ENCODE measurements at regions not wholly inside any gene's neighbourhood (a gene's known extent, or its start where the extent isn't known, plus 50 kb on each side); places are given as distances from the start of the nearest gene placed in this dataset.

DNA sequence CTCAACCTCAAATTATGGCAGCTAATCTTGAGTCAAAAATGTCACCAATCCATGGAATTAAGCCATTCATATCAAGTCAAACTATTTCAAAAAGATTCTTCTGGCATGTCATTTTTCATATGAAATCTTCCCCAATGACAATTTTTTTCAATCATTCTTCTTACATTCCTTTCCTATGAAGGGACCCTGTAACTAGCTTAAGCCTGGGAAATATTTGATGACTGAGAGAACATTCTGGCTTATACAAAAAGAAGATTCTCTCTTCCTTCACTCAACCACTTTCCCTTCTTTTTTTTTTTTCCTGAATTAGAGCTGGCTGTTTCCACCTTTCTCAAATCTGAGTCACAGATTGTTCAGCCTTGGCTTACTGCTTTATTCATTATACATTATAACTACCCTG is 903.7 kb downstream of the FAM181B start (continued):
- no peak for TF ChIP-seq MTA3 (IDR thresholded peaks at IDR 0.05; ENCODE audit: borderline replicate concordance, low read length)
- no peak for TF ChIP-seq BRCA1 (IDR thresholded peaks at IDR 0.05; ENCODE audit: low read depth, low read length)
- TF ChIP-seq, protein P1, sequence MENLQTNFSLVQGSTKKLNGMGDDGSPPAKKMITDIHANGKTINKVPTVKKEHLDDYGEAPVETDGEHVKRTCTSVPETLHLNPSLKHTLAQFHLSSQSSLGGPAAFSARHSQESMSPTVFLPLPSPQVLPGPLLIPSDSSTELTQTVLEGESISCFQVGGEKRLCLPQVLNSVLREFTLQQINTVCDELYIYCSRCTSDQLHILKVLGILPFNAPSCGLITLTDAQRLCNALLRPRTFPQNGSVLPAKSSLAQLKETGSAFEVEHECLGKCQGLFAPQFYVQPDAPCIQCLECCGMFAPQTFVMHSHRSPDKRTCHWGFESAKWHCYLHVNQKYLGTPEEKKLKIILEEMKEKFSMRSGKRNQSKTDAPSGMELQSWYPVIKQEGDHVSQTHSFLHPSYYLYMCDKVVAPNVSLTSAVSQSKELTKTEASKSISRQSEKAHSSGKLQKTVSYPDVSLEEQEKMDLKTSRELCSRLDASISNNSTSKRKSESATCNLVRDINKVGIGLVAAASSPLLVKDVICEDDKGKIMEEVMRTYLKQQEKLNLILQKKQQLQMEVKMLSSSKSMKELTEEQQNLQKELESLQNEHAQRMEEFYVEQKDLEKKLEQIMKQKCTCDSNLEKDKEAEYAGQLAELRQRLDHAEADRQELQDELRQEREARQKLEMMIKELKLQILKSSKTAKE (IDR thresholded peaks at IDR 0.05; ENCODE audit: low read depth, poor library complexity, severe bottlenecking), result no peak
- TF ChIP-seq, protein P2, sequence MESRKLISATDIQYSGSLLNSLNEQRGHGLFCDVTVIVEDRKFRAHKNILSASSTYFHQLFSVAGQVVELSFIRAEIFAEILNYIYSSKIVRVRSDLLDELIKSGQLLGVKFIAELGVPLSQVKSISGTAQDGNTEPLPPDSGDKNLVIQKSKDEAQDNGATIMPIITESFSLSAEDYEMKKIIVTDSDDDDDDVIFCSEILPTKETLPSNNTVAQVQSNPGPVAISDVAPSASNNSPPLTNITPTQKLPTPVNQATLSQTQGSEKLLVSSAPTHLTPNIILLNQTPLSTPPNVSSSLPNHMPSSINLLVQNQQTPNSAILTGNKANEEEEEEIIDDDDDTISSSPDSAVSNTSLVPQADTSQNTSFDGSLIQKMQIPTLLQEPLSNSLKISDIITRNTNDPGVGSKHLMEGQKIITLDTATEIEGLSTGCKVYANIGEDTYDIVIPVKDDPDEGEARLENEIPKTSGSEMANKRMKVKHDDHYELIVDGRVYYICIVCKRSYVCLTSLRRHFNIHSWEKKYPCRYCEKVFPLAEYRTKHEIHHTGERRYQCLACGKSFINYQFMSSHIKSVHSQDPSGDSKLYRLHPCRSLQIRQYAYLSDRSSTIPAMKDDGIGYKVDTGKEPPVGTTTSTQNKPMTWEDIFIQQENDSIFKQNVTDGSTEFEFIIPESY (IDR thresholded peaks at IDR 0.05), result no peak
- TF ChIP-seq RAD21 (IDR thresholded peaks at IDR 0.05; ENCODE audit: insufficient read depth, low read depth, low read length), result no peak
- TF ChIP-seq STAT3 (IDR thresholded peaks at IDR 0.05; ENCODE audit: low read depth, low read length), result no peak

DNA sequence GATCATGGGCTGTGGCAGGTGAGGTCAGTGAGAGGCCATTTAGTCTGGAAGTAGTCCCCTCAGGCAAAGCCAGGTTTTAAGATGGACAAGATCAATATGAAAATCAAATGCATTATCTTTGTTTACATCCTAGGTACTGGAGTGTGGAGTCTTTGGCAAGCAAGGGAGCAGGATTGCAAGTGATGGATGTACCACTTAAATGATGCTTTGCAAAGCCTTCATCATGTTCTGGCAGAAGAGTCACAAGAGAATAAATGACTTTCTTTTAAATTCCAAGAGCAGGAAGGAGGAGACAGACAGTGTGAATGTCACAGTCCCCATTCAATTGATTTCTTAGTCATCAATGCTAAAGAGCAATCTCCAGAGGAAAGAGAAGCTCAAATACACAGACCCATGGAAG is 908.3 kb downstream of the FAM181B start:
- Histone ChIP-seq H3K79me2 (ENCODE audit: control insufficient read depth, insufficient read depth, low read length) (no peaks in the 10 kb centered on the region), H4K20me1 (ENCODE audit: control insufficient read depth, insufficient read depth) (no peaks in the 10 kb centered on the region), H3K9me3 (replicated peaks; ENCODE audit: control insufficient read depth, insufficient read depth, low read length) (no peaks in the 10 kb centered on the region), H3K36me3 (ENCODE audit: control insufficient read depth in 2 of 2, insufficient read depth in 2 of 2, low read length in 1 of 2) (no peaks in the 10 kb centered on the region), H3K27me3 (replicated peaks in 1 of 2; ENCODE audit: control insufficient read depth in 2 of 2, insufficient read depth in 2 of 2, low read length in 1 of 2) (no peaks in the 10 kb centered on the region), H3K4me3 (no peak overlapping the region), H2AFZ (ENCODE audit: control insufficient read depth, low read depth, low read length) (no peak overlapping the region), H3K27ac (ENCODE audit: control insufficient read depth, insufficient read depth) (no peak overlapping the region), H3K9ac (ENCODE audit: control insufficient read depth, insufficient read depth, low read length) (no peak overlapping the region), H3K4me1 (ENCODE audit: control insufficient read depth, insufficient read depth, low read length) (no peaks in the 10 kb centered on the region), H3K4me2 (ENCODE audit: control insufficient read depth, insufficient read depth) (no peak overlapping the region)
- ChIA-PET CTCF (no interaction called here), POLR2A (no interaction called here), SMC1A (ENCODE audit: uncharacterized antibody, unreplicated experiment) (no interaction called here), RAD21 (ENCODE audit: unreplicated experiment) (no interaction called here)
- ATAC-seq (no peak), DNase-seq (ENCODE audit: low read depth, low spot score) (no peak), FAIRE-seq (no peak)
- in situ Hi-C loops (cut with MboI), result no loop called here
- intact Hi-C loops (cut with micrococcal nuclease; ENCODE audit: unreplicated experiment), result no loop called here
- TF ChIP-seq, protein P3, sequence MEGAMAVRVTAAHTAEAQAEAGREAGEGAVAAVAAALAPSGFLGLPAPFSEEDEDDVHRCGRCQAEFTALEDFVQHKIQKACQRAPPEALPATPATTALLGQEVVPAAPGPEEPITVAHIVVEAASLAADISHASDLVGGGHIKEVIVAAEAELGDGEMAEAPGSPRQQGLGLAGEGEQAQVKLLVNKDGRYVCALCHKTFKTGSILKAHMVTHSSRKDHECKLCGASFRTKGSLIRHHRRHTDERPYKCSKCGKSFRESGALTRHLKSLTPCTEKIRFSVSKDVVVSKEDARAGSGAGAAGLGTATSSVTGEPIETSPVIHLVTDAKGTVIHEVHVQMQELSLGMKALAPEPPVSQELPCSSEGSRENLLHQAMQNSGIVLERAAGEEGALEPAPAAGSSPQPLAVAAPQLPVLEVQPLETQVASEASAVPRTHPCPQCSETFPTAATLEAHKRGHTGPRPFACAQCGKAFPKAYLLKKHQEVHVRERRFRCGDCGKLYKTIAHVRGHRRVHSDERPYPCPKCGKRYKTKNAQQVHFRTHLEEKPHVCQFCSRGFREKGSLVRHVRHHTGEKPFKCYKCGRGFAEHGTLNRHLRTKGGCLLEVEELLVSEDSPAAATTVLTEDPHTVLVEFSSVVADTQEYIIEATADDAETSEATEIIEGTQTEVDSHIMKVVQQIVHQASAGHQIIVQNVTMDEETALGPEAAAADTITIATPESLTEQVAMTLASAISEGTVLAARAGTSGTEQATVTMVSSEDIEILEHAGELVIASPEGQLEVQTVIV (IDR thresholded peaks at IDR 0.05; ENCODE audit: borderline replicate concordance, partially characterized antibody), result no peak
- no TSS peak for BruUV-seq (replicated peaks)
